ENCODE measurements at regions not wholly inside any gene's neighbourhood (a gene's known extent, or its start where the extent isn't known, plus 50 kb on each side); places are given as distances from the start of the nearest gene placed in this dataset.

- TF ChIP-seq CTCF (IDR thresholded peaks at IDR 0.05) (no peak), POLR2AphosphoS5 (IDR thresholded peaks at IDR 0.05) (no peak), EP300 (IDR thresholded peaks at IDR 0.05) (no peak), POLR2A (IDR thresholded peaks at IDR 0.05) (no peak)
These were observed 232.2 kb downstream of the SMARCA2 start for GRCh38 chr9:2247340-2247739.

Data from upper lobe of left lung (tissue), 4 donors.